22Rv1 (cell line): ENCODE measurements at regions not wholly inside any gene's neighbourhood (a gene's known extent, or its start where the extent isn't known, plus 50 kb on each side); places are given as distances from the start of the nearest gene placed in this dataset.

Experiments used
- H3K27ac ChIP-seq: fragments of 450-650 bp; 2 replicates; pipeline ENCODE4 v1.5.1; 2017
- ZFX ChIP-seq: fragments of 450-650 bp; IDR thresholded peaks from 2 replicates; pipeline ENCODE4 v1.6.1; 2017; ENCODE audit warnings: antibody characterized with exemption, borderline replicate concordance
- TF ChIP-seq, protein P1 (sequence below): fragments of 450-650 bp; IDR thresholded peaks from 2 replicates; pipeline ENCODE4 v1.5.1; 2017; ENCODE audit warnings: mild to moderate bottlenecking

DNA sequence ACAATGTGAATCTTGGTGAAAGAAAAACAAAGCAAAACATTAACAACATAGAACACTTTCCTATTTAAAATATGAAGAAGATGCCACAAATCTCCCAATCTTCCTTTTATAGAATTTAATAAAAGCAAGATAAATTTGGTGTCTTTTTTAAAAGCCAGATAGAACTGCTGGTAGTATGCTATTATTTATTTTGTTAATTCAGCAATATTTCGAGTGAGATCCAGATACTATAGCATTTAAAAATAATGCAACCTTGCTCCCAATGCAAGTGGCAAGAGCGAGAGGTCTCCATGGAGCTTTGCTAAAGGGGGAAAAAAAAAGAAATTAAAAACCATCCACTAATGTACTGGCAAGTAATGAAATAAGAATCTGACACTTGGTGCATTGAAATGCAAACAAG is 121.8 kb downstream of the IL20RB start:
- no peak overlapping the region for H3K27ac ChIP-seq

DNA sequence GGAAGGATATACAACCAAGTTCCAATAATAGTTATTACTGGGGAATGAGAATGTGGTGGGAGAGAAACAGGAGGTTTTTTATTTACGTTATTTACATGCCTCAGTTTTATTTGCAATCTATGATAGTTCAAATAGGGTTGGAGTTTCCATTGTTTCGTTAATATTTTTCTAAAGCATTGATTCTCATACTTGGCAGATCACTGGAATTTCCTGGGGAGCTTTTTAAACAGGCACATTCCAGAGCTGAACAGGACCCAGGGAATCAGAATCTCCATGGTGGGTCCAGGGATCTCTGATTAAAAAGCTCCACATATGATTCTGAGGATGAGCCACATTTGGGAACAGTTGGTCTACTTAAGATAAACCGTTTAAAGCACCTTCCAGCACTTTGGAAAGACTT is 123.9 kb downstream of the IL20RB start:
- H3K27ac ChIP-seq = no peak overlapping the region
- TF ChIP-seq, protein P1, sequence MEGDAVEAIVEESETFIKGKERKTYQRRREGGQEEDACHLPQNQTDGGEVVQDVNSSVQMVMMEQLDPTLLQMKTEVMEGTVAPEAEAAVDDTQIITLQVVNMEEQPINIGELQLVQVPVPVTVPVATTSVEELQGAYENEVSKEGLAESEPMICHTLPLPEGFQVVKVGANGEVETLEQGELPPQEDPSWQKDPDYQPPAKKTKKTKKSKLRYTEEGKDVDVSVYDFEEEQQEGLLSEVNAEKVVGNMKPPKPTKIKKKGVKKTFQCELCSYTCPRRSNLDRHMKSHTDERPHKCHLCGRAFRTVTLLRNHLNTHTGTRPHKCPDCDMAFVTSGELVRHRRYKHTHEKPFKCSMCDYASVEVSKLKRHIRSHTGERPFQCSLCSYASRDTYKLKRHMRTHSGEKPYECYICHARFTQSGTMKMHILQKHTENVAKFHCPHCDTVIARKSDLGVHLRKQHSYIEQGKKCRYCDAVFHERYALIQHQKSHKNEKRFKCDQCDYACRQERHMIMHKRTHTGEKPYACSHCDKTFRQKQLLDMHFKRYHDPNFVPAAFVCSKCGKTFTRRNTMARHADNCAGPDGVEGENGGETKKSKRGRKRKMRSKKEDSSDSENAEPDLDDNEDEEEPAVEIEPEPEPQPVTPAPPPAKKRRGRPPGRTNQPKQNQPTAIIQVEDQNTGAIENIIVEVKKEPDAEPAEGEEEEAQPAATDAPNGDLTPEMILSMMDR = no peak
- no peak for TF ChIP-seq ZFX

More for the DNA sequence above, 121.8 kb downstream of the IL20RB start:
- no peak for TF ChIP-seq ZFX
- TF ChIP-seq, protein P1 = no peak

DNA sequence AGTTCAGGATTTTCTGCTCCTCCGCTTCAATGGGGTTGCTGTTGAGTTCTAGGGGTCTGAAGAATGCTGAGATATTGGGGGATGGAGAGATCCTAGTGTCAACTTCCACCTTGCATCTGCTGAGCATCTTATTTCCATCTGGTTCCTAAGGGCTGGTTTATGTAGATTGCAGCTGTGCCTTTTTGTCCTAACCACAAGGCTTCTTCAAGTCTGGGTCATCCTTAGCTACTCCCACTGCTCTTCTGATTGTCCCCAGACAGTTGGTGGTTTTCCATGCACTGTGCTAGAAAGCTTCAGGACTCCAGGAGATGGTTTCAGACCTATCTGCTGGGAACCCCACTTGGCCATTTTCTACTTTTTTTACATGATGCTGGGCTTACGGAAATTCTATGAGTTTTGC is 125.0 kb downstream of the IL20RB start:
- TF ChIP-seq ZFX = no peak
- TF ChIP-seq, protein P1 = no peak
- H3K27ac ChIP-seq = no peak overlapping the region

DNA sequence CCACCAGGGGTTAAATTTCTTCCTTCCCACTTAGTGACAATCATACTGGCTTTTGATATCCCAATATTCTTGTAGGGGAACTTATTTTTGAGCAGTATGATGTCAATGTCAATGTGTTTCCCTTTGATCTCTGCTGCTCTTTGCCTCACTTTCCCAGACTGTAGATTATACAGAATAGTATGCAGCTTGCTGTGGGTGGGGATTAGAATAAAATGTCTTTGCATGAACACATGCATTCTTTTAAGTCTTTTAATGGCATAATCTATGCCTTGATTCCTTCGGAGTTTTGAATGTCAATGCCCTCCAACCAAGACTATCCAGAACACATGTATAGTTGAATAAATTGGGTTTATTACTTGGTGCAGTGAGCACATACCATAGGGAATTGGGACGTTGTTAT is 125.5 kb downstream of the IL20RB start:
- H3K27ac ChIP-seq = no peak overlapping the region
- no peak for TF ChIP-seq ZFX
- TF ChIP-seq, protein P1 = no peak

DNA sequence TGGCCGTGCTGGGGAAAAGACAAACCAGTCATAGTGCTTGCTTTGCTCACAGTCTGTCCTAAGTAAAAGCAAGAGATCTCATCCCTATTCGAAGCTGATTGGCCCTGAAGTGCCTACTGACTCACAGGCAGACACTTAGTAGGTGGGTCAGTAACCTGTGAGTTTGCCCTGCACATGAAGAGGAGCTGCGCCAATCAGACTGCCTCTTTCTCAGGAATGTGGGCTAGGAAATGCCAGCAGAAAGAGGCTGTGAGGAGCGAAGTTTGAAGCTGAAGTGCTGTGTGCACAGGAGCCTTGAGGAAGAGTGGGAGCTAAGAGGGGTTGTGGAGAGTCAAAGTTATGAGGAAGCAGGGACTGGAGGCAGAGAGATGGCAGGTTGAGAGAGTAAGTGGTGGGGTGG is 126.8 kb downstream of the IL20RB start:
- TF ChIP-seq, protein P1 = no peak
- no peak for TF ChIP-seq ZFX
- no peak overlapping the region for H3K27ac ChIP-seq

DNA sequence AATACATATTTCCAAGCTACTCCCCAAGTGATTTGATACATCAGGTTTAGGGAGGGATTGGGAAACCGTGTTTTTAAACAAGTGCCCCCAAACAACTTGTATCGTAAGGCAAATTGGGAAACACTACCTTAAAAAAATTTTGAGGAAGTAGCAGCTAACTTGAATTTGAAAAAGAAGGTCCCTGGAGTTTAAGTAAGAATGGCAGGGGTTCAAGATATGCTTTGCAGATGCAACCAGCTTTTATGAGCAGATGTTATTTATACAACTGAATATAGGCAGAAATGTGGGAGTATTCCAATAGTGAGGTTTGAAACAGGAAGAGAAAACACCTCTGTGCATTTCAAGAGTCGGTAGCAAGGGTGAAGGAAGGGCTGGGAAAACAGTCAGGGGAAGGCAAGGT is 139.6 kb downstream of the IL20RB start:
- H3K27ac ChIP-seq = no peak overlapping the region
- TF ChIP-seq, protein P1 = no peak
- TF ChIP-seq ZFX = no peak

DNA sequence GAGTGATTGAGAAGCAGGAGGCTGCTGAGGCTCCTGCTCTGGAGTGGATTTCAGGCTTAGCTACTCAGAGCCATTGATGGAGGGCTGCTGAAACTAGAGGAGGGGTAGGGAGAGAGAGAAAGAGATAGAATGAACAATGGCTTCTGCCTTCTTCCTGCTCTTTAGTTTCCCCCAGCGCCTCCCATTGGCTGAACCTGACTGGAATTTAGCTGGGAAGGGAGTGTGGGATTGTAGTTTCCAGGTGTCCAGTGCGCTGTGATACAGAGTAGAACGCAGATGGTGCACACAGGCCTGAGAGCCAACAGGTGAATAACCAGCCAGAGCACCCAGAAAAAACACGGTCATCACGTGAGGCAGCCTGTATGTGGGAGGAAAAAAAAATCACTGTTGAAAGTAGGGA is 140.1 kb downstream of the IL20RB start:
- TF ChIP-seq ZFX = no peak
- TF ChIP-seq, protein P1 = no peak
- no peak overlapping the region for H3K27ac ChIP-seq
